BJ (cell line): ENCODE measurements at regions not wholly inside any gene's neighbourhood (a gene's known extent, or its start where the extent isn't known, plus 50 kb on each side); places are given as distances from the start of the nearest gene placed in this dataset.

ENCODE experiments used
- CTCF ChIA-PET: fragments of 350-600 bp; formaldehyde crosslinking; extraction: SDS; loops from one replicate; lab custom pipeline; 2021; ENCODE audit warnings: antibody characterized with exemption, inconsistent platforms; lab: Yijun Ruan, JAX
- POLR2A ChIA-PET: fragments of 300-600 bp; sonication (Branson Sonifier 250); formaldehyde crosslinking; extraction: SDS; loops from one replicate; lab custom pipeline; 2021; ENCODE audit warnings: antibody characterized with exemption; lab: Charles Lee
- DNase-seq: peaks from one replicate; pipeline ENCODE4 v3.0.0-alpha.2; 2011; ENCODE audit warnings: low read depth
- H3K27me3 ChIP-seq: 2 replicates; pipeline ENCODE4 v1.6.0; 2011; ENCODE audit warnings: low read length; ENCODE audit not compliant: control insufficient read depth, insufficient read depth
- H3K36me3 ChIP-seq: 2 replicates; pipeline ENCODE4 v1.5.1; 2011; ENCODE audit warnings: low read length; ENCODE audit not compliant: control insufficient read depth, insufficient read depth
- H3K4me3 ChIP-seq: 2 replicates; pipeline ENCODE4 v1.5.1; 2011; ENCODE audit warnings: low read depth, mild to moderate bottlenecking, control low read depth, low read length
- CTCF ChIP-seq: IDR thresholded peaks from 2 replicates; pipeline ENCODE4 v1.5.1; 2011; ENCODE audit warnings: low read depth, mild to moderate bottlenecking, control low read depth, inconsistent platforms, low read length, moderate library complexity; ENCODE audit not compliant: insufficient read depth

- ChIA-PET CTCF (no interaction called here), POLR2A (no interaction called here)
- H3K27me3 ChIP-seq: no peaks in the 10 kb centered on the region
- no peaks in the 10 kb centered on the region for H3K36me3 ChIP-seq
- no peak for DNase-seq
- H3K4me3 ChIP-seq: no peak overlapping the region
- TF ChIP-seq CTCF: no peak
Measured at GRCh38 chr7:10282909-10283308, 690.8 kb upstream of the PHF14 start.

- Histone ChIP-seq H3K36me3 (no peaks in the 10 kb centered on the region), H3K27me3 (no peaks in the 10 kb centered on the region), H3K4me3 (no peak overlapping the region)
- POLR2A ChIA-PET: no interaction called here
- DNase-seq: no peak
- no peak for TF ChIP-seq CTCF
- CTCF ChIA-PET: no interaction called here
Measured at GRCh38 chr7:10284001-10284400, 689.7 kb upstream of the PHF14 start.

- H3K36me3 ChIP-seq: no peaks in the 10 kb centered on the region
- no peak for TF ChIP-seq CTCF
- ChIA-PET CTCF (no interaction called here), POLR2A (no interaction called here)
- H3K27me3 ChIP-seq: no peaks in the 10 kb centered on the region
- no peak overlapping the region for H3K4me3 ChIP-seq
- no peak for DNase-seq
Measured at GRCh38 chr7:10299384-10299783, 674.3 kb upstream of the PHF14 start.

GRCh38 chr7:10300577-10300976, 673.1 kb upstream of the PHF14 start:
- H3K4me3 ChIP-seq: no peak overlapping the region
- DNase-seq: no peak
- no peak for TF ChIP-seq CTCF
- POLR2A ChIA-PET: no interaction called here
- H3K36me3 ChIP-seq: no peaks in the 10 kb centered on the region
- CTCF ChIA-PET: no interaction called here
- H3K27me3 ChIP-seq: no peaks in the 10 kb centered on the region

GRCh38 chr7:10308276-10308675, 665.4 kb upstream of the PHF14 start:
- TF ChIP-seq CTCF: no peak
- H3K4me3 ChIP-seq: no peak overlapping the region
- no peaks in the 10 kb centered on the region for H3K36me3 ChIP-seq
- ChIA-PET CTCF (no interaction called here), POLR2A (no interaction called here)
- DNase-seq: no peak
- no peaks in the 10 kb centered on the region for H3K27me3 ChIP-seq
